ENCODE measurements at regions not wholly inside any gene's neighbourhood (a gene's known extent, or its start where the extent isn't known, plus 50 kb on each side); places are given as distances from the start of the nearest gene placed in this dataset.

DNA sequence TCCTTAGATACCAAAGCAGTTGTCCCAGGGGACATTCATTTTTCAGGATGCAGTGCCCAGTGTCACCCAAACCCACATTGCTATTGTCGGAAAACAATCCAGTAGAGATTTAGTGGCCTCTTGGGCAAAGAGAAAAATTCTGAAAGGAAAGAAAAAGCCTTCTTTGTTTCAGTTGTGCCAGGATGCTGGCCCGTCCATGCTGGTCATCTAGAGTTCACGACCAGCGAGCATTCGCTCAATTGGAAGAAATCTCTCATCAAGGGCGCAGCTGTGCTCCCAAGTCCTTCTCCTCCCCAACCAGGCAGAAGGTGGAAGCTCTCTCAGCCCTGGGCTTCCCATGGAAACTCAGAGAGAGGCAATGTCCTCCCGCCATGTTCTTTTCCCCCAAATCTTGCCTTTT, 123.7 kb downstream of the MTHFS start:
- no peak for DNase-seq (ENCODE audit: low read depth in 2 of 2)
- no peak overlapping the region for H3K4me2 ChIP-seq (ENCODE audit: extremely low read depth, insufficient read depth, low read length)
- H3K9me3 ChIP-seq (ENCODE audit: control insufficient read depth, insufficient read depth, low read depth, low read length): no peaks in the 10 kb centered on the region
- no peaks in the 10 kb centered on the region for H3K4me1 ChIP-seq (ENCODE audit: control insufficient read depth, extremely low read depth, insufficient read depth, low read length)
- H2AFZ ChIP-seq (ENCODE audit: low read length): no peak overlapping the region
- no peak overlapping the region for H3K27ac ChIP-seq (ENCODE audit: insufficient read depth, low read length)
- no peak overlapping the region for H3K9ac ChIP-seq (ENCODE audit: insufficient read depth, low read length)
- H3K27me3 ChIP-seq (ENCODE audit: control insufficient read depth, insufficient read depth, low read length): no peaks in the 10 kb centered on the region
- no peaks in the 10 kb centered on the region for H3K79me2 ChIP-seq (ENCODE audit: control insufficient read depth, insufficient read depth, low read length)
- no peaks in the 10 kb centered on the region for H4K20me1 ChIP-seq (ENCODE audit: control insufficient read depth, extremely low read depth, insufficient read depth, low read length)
- no peak overlapping the region for H3K4me3 ChIP-seq (replicated peaks in 1 of 4; ENCODE audit: control extremely low read depth in 1 of 4, insufficient read depth in 1 of 4, low read depth in 3 of 4, low read length in 4 of 4)
- H3K36me3 ChIP-seq (ENCODE audit: control insufficient read depth, insufficient read depth, low read length): no peaks in the 10 kb centered on the region
- TF ChIP-seq EZH2 (IDR thresholded peaks at IDR 0.05; ENCODE audit: low read length, missing control alignments): no peak
- TF ChIP-seq, protein P1, sequence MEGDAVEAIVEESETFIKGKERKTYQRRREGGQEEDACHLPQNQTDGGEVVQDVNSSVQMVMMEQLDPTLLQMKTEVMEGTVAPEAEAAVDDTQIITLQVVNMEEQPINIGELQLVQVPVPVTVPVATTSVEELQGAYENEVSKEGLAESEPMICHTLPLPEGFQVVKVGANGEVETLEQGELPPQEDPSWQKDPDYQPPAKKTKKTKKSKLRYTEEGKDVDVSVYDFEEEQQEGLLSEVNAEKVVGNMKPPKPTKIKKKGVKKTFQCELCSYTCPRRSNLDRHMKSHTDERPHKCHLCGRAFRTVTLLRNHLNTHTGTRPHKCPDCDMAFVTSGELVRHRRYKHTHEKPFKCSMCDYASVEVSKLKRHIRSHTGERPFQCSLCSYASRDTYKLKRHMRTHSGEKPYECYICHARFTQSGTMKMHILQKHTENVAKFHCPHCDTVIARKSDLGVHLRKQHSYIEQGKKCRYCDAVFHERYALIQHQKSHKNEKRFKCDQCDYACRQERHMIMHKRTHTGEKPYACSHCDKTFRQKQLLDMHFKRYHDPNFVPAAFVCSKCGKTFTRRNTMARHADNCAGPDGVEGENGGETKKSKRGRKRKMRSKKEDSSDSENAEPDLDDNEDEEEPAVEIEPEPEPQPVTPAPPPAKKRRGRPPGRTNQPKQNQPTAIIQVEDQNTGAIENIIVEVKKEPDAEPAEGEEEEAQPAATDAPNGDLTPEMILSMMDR (conservative IDR thresholded peaks at IDR 0.05 in 1 of 2, IDR thresholded peaks at IDR 0.05 in 1 of 2; ENCODE audit: low read depth in 1 of 2, low read length in 2 of 2): no peak

DNA sequence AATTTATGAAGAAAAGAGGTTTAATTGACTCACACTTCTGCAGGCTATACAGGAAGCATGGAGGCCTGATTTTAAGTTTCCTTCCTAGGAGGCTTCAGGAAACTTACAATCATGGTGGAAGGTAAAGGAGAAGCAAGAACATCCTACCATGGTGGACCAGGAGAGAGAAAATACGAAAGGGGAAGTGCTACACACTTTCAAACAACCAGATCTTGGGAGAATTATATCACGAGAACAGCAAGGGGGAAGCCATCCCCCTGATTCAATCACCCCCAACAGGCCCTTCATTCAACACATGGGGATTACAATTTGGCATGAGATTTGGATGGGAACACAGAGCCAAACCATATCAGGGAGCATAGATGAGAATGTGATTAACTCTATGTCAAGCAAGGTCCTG, 121.0 kb downstream of the MTHFS start:
- Histone ChIP-seq H3K79me2 (ENCODE audit: control insufficient read depth, insufficient read depth, low read length) (no peaks in the 10 kb centered on the region), H3K4me1 (ENCODE audit: control insufficient read depth, extremely low read depth, insufficient read depth, low read length) (no peaks in the 10 kb centered on the region), H3K27ac (ENCODE audit: insufficient read depth, low read length) (no peak overlapping the region), H3K4me2 (ENCODE audit: extremely low read depth, insufficient read depth, low read length) (no peak overlapping the region), H3K9me3 (ENCODE audit: control insufficient read depth, insufficient read depth, low read depth, low read length) (no peaks in the 10 kb centered on the region), H3K4me3 (replicated peaks in 1 of 4; ENCODE audit: control extremely low read depth in 1 of 4, insufficient read depth in 1 of 4, low read depth in 3 of 4, low read length in 4 of 4) (no peak overlapping the region), H3K27me3 (ENCODE audit: control insufficient read depth, insufficient read depth, low read length) (no peaks in the 10 kb centered on the region), H2AFZ (ENCODE audit: low read length) (no peak overlapping the region), H3K9ac (ENCODE audit: insufficient read depth, low read length) (no peak overlapping the region), H4K20me1 (ENCODE audit: control insufficient read depth, extremely low read depth, insufficient read depth, low read length) (no peaks in the 10 kb centered on the region), H3K36me3 (ENCODE audit: control insufficient read depth, insufficient read depth, low read length) (no peaks in the 10 kb centered on the region)
- TF ChIP-seq EZH2 (IDR thresholded peaks at IDR 0.05; ENCODE audit: low read length, missing control alignments): no peak
- no peak for DNase-seq (ENCODE audit: low read depth in 2 of 2)

DNA sequence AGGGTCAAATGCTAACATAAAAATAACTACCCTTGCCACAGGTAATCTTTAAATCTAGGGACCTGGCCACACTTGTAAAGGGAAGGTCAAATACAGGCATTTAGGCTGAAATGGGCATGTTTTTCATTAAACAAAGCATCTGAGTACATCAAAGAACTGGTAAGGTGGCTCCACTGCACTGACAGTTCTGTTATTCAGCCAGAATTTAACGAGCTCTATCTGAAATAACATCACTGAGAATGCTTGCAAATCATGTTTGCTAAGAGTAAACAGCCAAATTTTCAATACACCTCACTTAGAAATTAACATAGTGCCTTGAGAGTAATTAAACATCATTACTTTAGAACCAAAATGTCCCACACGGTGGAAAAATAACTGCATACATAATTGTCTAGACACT, 118.9 kb downstream of the MTHFS start:
- Histone ChIP-seq H3K27me3 (ENCODE audit: control insufficient read depth, insufficient read depth, low read length) (no peaks in the 10 kb centered on the region), H4K20me1 (ENCODE audit: control insufficient read depth, extremely low read depth, insufficient read depth, low read length) (no peaks in the 10 kb centered on the region), H2AFZ (ENCODE audit: low read length) (no peak overlapping the region), H3K4me1 (ENCODE audit: control insufficient read depth, extremely low read depth, insufficient read depth, low read length) (no peaks in the 10 kb centered on the region), H3K36me3 (ENCODE audit: control insufficient read depth, insufficient read depth, low read length) (no peaks in the 10 kb centered on the region), H3K9ac (ENCODE audit: insufficient read depth, low read length) (no peak overlapping the region), H3K79me2 (ENCODE audit: control insufficient read depth, insufficient read depth, low read length) (no peaks in the 10 kb centered on the region), H3K4me2 (ENCODE audit: extremely low read depth, insufficient read depth, low read length) (no peak overlapping the region), H3K9me3 (ENCODE audit: control insufficient read depth, insufficient read depth, low read depth, low read length) (no peaks in the 10 kb centered on the region), H3K27ac (ENCODE audit: insufficient read depth, low read length) (no peak overlapping the region), H3K4me3 (replicated peaks in 1 of 4; ENCODE audit: control extremely low read depth in 1 of 4, insufficient read depth in 1 of 4, low read depth in 3 of 4, low read length in 4 of 4) (no peak overlapping the region)
- TF ChIP-seq, protein P1 (conservative IDR thresholded peaks at IDR 0.05 in 1 of 2, IDR thresholded peaks at IDR 0.05 in 1 of 2; ENCODE audit: low read depth in 1 of 2, low read length in 2 of 2): no peak
- no peak for TF ChIP-seq EZH2 (IDR thresholded peaks at IDR 0.05; ENCODE audit: low read length, missing control alignments)
- no peak for DNase-seq (ENCODE audit: low read depth in 2 of 2)
